ENCODE measurements at regions not wholly inside any gene's neighbourhood (a gene's known extent, or its start where the extent isn't known, plus 50 kb on each side); places are given as distances from the start of the nearest gene placed in this dataset.

DNA sequence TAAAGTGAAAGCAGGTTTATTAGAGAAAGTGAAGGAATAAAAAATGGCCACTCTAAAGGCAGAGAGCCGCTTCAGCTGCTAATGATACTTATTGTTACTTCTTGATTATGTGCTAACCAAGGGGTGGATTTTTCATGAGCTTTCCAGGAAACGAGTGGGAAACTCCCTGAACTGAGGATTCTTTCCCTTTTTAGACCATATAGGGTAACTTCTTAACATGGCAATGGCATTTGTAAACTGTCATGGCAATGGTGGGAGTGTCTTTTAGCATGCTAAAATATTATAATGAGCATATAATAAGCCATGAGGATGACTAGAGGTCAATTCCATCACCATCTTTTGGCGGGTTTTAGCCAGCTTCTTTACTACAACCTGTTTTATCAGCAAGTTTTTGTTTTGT is 890.0 kb downstream of the UQCRFS1 start:
- Histone ChIP-seq H3K27ac (no peak overlapping the region), H3K9me3 (no peaks in the 10 kb centered on the region), H3K4me1 (no peaks in the 10 kb centered on the region), H3K4me3 (no peak overlapping the region), H3K36me3 (no peaks in the 10 kb centered on the region), H3K27me3 (no peaks in the 10 kb centered on the region)
- TF ChIP-seq, protein P1, sequence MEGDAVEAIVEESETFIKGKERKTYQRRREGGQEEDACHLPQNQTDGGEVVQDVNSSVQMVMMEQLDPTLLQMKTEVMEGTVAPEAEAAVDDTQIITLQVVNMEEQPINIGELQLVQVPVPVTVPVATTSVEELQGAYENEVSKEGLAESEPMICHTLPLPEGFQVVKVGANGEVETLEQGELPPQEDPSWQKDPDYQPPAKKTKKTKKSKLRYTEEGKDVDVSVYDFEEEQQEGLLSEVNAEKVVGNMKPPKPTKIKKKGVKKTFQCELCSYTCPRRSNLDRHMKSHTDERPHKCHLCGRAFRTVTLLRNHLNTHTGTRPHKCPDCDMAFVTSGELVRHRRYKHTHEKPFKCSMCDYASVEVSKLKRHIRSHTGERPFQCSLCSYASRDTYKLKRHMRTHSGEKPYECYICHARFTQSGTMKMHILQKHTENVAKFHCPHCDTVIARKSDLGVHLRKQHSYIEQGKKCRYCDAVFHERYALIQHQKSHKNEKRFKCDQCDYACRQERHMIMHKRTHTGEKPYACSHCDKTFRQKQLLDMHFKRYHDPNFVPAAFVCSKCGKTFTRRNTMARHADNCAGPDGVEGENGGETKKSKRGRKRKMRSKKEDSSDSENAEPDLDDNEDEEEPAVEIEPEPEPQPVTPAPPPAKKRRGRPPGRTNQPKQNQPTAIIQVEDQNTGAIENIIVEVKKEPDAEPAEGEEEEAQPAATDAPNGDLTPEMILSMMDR (IDR thresholded peaks at IDR 0.05) = no peak
- DNase-seq (no peak), ATAC-seq (no peak)
- intact Hi-C loops (cut with DNase I) = no loop called here

DNA sequence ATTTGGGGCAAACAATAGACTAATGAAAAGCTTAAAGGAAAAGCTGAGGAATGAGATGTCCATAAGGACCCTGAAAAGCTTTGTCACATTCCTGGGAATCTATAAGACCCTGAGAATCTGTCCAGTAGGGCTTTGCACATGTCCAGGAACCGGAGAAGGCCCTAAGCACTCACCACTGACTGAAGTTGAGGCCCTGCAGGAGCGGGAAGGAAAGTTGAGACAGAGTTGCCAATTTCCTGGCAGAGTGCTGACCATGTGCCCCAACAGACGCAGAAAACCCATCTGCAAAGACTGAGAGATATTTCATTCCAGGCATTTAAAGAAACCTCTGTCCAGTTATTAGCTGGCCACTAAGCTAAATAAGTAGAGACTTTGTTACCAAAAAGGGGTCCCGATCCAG is 890.5 kb downstream of the UQCRFS1 start:
- ATAC-seq (no peak), DNase-seq (no peak)
- TF ChIP-seq, protein P1 (IDR thresholded peaks at IDR 0.05) = no peak
- H3K4me3 ChIP-seq = no peak overlapping the region
- intact Hi-C loops (cut with DNase I) = no loop called here
- H3K9me3 ChIP-seq = no peaks in the 10 kb centered on the region
- no peaks in the 10 kb centered on the region for H3K27me3 ChIP-seq
- H3K4me1 ChIP-seq = no peaks in the 10 kb centered on the region
- no peaks in the 10 kb centered on the region for H3K36me3 ChIP-seq
- H3K27ac ChIP-seq = no peak overlapping the region

DNA sequence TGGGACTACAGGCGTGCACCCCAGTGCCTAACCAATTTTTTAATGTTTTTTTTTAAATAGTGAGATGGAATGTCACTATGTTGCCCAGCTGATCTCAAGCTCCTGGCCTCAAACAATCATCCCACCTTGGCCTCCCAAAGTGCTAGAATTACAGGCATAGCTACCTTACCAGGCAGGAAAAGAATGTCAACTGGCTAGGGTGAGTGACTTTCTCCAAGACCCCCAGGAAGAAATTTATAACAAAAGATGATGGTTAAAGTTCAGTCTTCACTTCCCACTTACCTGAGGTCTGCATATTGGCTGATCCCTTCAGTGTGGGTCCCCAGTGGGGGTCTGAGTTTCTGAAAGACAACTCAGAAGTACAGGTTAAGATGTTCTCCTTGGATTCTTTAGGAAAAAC is 893.0 kb downstream of the UQCRFS1 start:
- TF ChIP-seq, protein P1 (IDR thresholded peaks at IDR 0.05) = no peak
- DNase-seq (no peak), ATAC-seq (no peak)
- H3K27ac ChIP-seq = no peak overlapping the region
- no peaks in the 10 kb centered on the region for H3K9me3 ChIP-seq
- no peak overlapping the region for H3K4me3 ChIP-seq
- H3K36me3 ChIP-seq = no peaks in the 10 kb centered on the region
- H3K27me3 ChIP-seq = no peaks in the 10 kb centered on the region
- no peaks in the 10 kb centered on the region for H3K4me1 ChIP-seq
- intact Hi-C loops (cut with DNase I) = no loop called here

DNA sequence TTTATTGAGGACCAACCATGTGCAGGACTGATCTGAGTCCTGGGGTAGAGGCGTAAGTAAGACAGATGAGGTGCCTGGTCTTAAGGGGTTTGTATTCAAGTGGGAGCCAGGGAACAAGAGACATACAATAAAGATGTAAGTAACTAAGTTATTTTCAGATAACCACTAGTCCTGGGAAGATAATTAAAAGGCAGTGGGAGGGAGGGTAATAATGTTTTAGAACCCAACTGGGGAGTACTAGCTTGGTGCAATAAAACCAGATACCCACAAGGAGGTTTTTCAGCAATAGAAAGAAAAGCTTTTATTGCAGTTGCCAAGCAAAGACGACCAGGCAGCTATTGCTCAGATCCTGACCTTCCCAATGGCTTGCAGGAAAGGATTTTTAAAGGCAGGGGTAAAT is 893.7 kb downstream of the UQCRFS1 start:
- intact Hi-C loops (cut with DNase I) = no loop called here
- no peak for DNase-seq

DNA sequence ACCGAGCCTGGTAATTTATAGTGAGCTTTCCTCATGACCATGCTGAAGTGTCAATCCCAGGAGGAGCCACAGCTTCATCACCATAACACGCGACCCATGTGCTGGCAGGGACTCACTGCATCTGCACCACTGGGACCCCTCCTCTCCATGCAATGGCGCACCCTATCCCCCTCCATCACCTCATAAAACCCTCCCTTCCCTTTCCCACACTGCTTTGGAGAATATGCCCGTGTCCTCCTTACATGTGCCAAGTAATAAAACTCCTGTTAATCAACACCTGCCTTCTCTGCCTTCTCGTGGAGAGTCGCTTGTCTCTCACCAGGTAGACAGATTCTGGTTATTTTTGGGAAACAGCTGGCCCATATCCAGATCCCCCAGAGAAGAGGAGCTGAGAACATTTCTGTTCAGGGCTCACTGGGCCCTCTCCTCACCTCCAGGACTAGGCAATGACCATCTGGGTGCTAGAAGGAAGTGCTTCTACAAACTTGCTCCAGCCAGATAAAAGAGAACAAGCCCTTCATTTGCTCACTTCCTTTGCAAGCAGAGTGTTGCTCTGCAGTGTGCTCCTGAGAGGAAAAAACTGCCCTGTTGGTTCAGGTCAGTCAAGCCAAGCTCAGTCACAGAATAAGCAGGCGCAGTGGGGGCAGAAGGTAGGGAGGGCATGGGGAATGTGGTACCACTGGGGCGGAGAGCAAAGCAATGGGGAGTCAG is 894.3 kb downstream of the UQCRFS1 start:
- ATAC-seq (no peak), DNase-seq (no peak)
- no peaks in the 10 kb centered on the region for H3K36me3 ChIP-seq
- intact Hi-C loops (cut with DNase I) = no loop called here
- no peaks in the 10 kb centered on the region for H3K27me3 ChIP-seq
- H3K4me1 ChIP-seq = no peaks in the 10 kb centered on the region
- no peak overlapping the region for H3K27ac ChIP-seq
- no peak overlapping the region for H3K4me3 ChIP-seq
- TF ChIP-seq, protein P1 (IDR thresholded peaks at IDR 0.05) = no peak
- H3K9me3 ChIP-seq = no peaks in the 10 kb centered on the region

More for the DNA sequence above, 893.7 kb downstream of the UQCRFS1 start:
- ATAC-seq = no peak
- H3K4me1 ChIP-seq = no peaks in the 10 kb centered on the region
- TF ChIP-seq, protein P1 (IDR thresholded peaks at IDR 0.05) = no peak
- no peak overlapping the region for H3K27ac ChIP-seq
- H3K27me3 ChIP-seq = no peaks in the 10 kb centered on the region
- no peaks in the 10 kb centered on the region for H3K36me3 ChIP-seq
- no peak overlapping the region for H3K4me3 ChIP-seq
- H3K9me3 ChIP-seq = no peaks in the 10 kb centered on the region

All from left lung (tissue), 4 donors.